GM12865 (cell line): ENCODE measurements at regions not wholly inside any gene's neighbourhood (a gene's known extent, or its start where the extent isn't known, plus 50 kb on each side); places are given as distances from the start of the nearest gene placed in this dataset.

Experiments used
- DNase-seq: peaks from one replicate; pipeline ENCODE4 v3.0.0; 2010; ENCODE audit warnings: low read depth
- H3K4me3 ChIP-seq: 2 replicates; pipeline ENCODE4 v1.5.1; 2011; ENCODE audit warnings: mild to moderate bottlenecking, low read depth, low read length, control low read depth
- CTCF ChIP-seq: IDR thresholded peaks from 2 replicates; pipeline ENCODE4 v1.5.1; 2011; ENCODE audit warnings: low read length, control low read depth, low read depth, inconsistent platforms; ENCODE audit not compliant: insufficient read depth; ENCODE audit errors: missing control alignments

GRCh38 chr13:111516712-111517640, 196.5 kb downstream of the TEX29 start:
- TF ChIP-seq CTCF, result no peak
- DNase-seq, result no peak
- H3K4me3 ChIP-seq, result no peak overlapping the region

DNA sequence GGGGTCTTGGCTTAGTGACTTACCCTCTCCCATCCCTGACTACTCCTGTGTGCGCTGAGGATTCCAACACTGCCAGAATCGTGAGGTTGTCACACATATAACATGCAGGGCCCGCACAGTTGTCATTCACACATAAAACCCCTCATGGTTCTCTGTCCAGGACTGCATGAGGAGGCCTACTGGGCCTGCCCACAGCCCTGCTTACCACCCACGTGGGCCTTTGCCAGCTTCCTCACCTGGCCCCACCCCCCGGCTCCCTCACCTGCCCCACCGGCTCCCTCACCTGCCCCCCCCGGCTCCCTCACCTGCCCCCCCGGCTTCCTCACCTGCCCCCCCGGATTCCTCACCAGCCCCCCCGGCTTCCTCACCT, 197.2 kb downstream of the TEX29 start:
- no peak for DNase-seq
- no peak overlapping the region for H3K4me3 ChIP-seq
- TF ChIP-seq CTCF, result no peak

DNA sequence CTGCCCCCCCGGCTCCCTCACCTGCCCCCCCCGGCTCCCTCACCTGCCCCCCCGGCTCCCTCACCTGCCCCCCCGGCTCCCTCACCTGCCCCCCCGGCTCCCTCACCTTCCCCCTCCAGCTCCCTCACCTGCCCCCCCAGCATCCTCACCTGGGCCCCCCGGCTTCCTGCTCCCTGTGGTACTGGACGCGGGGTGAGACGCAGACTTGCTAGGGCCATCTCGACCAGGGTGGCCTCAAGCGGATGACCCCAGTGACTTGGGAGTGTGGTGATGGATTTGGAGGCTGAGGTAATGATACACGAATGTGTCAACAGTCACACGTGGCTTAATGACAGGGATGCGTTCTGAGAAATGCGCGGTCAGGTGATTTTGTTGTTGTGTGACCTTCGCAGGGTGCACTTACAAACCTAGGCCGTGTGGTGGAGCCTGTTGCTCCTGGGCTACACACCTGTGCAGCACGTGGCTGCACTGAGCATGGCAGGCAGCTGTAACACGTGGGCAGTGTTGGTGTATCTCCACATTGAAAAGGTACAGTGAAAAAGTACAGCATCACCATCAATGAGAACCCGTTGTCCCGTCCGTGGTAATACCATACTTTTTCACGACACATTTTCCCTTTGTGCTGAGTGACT, 197.8 kb downstream of the TEX29 start:
- TF ChIP-seq CTCF, result no peak
- DNase-seq, result no peak
- H3K4me3 ChIP-seq, result no peak overlapping the region

GRCh38 chr13:111519041-111519440, 198.6 kb downstream of the TEX29 start:
- DNase-seq, result no peak
- no peak for TF ChIP-seq CTCF
- no peak overlapping the region for H3K4me3 ChIP-seq

- H3K4me3 ChIP-seq, result no peak overlapping the region
- no peak for TF ChIP-seq CTCF
- DNase-seq, result no peak
These were observed 199.2 kb downstream of the TEX29 start for GRCh38 chr13:111519490-111520170.

DNA sequence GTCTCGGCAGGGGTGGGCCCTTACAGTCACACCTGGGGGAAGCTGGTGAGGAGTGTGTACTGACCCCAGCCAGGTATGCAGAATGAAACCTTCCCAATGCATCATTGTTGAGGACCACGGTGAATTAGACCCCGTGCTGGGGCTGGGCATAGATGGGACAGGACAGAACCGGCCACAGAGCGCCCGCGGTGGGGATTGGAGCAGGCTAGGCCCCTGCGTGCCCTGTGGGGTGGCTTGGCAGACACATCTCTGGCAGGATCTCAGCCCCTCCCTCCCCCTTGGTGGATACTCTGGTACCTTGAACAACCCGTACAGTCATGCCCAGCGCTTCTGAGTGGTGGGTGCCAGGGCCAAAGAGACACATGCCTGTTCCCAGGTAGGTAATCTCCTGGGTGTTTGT, 200.6 kb downstream of the TEX29 start:
- DNase-seq, result no peak
- no peak overlapping the region for H3K4me3 ChIP-seq
- TF ChIP-seq CTCF, result no peak
